Ovary (tissue), 3 donors: ENCODE measurements at regions not wholly inside any gene's neighbourhood (a gene's known extent, or its start where the extent isn't known, plus 50 kb on each side); places are given as distances from the start of the nearest gene placed in this dataset.

ENCODE experiments used
- EP300 ChIP-seq: sonication (generic); formaldehyde crosslinking; IDR thresholded peaks from one replicate; pipeline ENCODE4 v1.6.1; 2017; ENCODE audit warnings: antibody characterized with exemption
- POLR2A ChIP-seq: fragments of 450-650 bp; IDR thresholded peaks from one replicate; pipeline ENCODE4 v1.6.1; 2017; ENCODE audit warnings: antibody characterized with exemption, mild to moderate bottlenecking, moderate library complexity
- TF ChIP-seq, protein P1 (sequence below), 3 donors: fragments of 450-650 bp in 2 of 3; fragments of 200-600 bp in 1 of 3; IDR thresholded peaks; one replicate each; pipeline versions ENCODE4 v1.5.1 to v1.8.0; 2016 to 2022; ENCODE audit warnings: antibody characterized with exemption in 3 of 3, mild to moderate bottlenecking in 1 of 3
- donor health status: DM: no; HTN: no; CAD: no.

- TF ChIP-seq, protein P1, sequence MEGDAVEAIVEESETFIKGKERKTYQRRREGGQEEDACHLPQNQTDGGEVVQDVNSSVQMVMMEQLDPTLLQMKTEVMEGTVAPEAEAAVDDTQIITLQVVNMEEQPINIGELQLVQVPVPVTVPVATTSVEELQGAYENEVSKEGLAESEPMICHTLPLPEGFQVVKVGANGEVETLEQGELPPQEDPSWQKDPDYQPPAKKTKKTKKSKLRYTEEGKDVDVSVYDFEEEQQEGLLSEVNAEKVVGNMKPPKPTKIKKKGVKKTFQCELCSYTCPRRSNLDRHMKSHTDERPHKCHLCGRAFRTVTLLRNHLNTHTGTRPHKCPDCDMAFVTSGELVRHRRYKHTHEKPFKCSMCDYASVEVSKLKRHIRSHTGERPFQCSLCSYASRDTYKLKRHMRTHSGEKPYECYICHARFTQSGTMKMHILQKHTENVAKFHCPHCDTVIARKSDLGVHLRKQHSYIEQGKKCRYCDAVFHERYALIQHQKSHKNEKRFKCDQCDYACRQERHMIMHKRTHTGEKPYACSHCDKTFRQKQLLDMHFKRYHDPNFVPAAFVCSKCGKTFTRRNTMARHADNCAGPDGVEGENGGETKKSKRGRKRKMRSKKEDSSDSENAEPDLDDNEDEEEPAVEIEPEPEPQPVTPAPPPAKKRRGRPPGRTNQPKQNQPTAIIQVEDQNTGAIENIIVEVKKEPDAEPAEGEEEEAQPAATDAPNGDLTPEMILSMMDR (IDR thresholded peaks at IDR 0.05), result no peak
- no peak for TF ChIP-seq POLR2A
- no peak for TF ChIP-seq EP300
These were observed 62.1 kb upstream of the SPDL1 start for GRCh38 chr5:169521366-169521983.
